ENCODE measurements at regions not wholly inside any gene's neighbourhood (a gene's known extent, or its start where the extent isn't known, plus 50 kb on each side); places are given as distances from the start of the nearest gene placed in this dataset.

DNA sequence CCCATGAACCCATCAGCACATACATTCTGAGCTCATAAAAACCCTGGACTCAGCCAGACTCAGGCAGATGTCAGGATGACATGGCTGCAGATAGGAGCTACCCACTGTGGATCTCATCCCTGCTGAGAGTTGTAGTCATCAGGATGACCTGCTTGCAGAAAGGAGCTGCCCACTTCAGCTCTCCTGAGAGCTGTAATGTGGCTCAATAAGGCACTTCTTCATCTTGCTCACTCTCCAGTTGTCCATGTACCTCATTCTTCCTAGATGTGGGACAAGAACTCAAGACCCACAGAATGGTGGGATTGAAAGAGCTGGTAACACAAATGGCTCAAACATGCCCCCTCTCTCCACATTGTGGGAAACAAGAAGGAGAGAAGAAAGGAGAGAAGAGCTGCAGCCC lies 58.2 kb downstream of the SLITRK1 start:
- TF ChIP-seq, protein P1, sequence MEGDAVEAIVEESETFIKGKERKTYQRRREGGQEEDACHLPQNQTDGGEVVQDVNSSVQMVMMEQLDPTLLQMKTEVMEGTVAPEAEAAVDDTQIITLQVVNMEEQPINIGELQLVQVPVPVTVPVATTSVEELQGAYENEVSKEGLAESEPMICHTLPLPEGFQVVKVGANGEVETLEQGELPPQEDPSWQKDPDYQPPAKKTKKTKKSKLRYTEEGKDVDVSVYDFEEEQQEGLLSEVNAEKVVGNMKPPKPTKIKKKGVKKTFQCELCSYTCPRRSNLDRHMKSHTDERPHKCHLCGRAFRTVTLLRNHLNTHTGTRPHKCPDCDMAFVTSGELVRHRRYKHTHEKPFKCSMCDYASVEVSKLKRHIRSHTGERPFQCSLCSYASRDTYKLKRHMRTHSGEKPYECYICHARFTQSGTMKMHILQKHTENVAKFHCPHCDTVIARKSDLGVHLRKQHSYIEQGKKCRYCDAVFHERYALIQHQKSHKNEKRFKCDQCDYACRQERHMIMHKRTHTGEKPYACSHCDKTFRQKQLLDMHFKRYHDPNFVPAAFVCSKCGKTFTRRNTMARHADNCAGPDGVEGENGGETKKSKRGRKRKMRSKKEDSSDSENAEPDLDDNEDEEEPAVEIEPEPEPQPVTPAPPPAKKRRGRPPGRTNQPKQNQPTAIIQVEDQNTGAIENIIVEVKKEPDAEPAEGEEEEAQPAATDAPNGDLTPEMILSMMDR (IDR thresholded peaks at IDR 0.05) = no peak
- TF ChIP-seq POLR2A (IDR thresholded peaks at IDR 0.05) = no peak
